WTC11 (cell line): ENCODE measurements at regions not wholly inside any gene's neighbourhood (a gene's known extent, or its start where the extent isn't known, plus 50 kb on each side); places are given as distances from the start of the nearest gene placed in this dataset.
A peak's percentile ranks its signal among the peaks of the same experiment; 100 is the strongest.

ENCODE experiments used
- ATAC-seq: fragments of 200-7000 bp; cut with Tn5 transposase; 2 replicates; pipeline ENCODE4 v1.10.0; 2021; ENCODE audit warnings: mild to moderate bottlenecking, moderate library complexity
- CTCF ChIA-PET: fragments of 300-600 bp; sonication (Branson Sonifier 250); formaldehyde crosslinking; loops from one replicate; lab custom pipeline; 2021; ENCODE audit warnings: antibody characterized with exemption; lab: Charles Lee
- POLR2A ChIA-PET: fragments of 350-600 bp; sonication (Branson Sonifier 250); formaldehyde crosslinking; loops from one replicate; lab custom pipeline; 2021; ENCODE audit warnings: antibody characterized with exemption; lab: Charles Lee
- DNase-seq: peaks from one replicate; pipeline ENCODE4 v3.0.0; 2021; ENCODE audit warnings: low spot score
- H3K27ac Mint-ChIP-seq: 2 replicates; pipeline ENCODE4 v1.8.0; 2021; ENCODE audit warnings: mixed read lengths
- H3K27me3 Mint-ChIP-seq: 2 replicates; pipeline ENCODE4 v1.8.0; 2021; ENCODE audit warnings: low read depth, mild to moderate bottlenecking, moderate library complexity, mixed read lengths
- H3K36me3 Mint-ChIP-seq: 2 replicates; pipeline ENCODE4 v1.8.0; 2021; ENCODE audit warnings: mixed read lengths
- H3K4me1 Mint-ChIP-seq: 2 replicates; pipeline ENCODE4 v1.8.0; 2022; ENCODE audit warnings: mixed read lengths
- H3K4me3 Mint-ChIP-seq: 2 replicates; pipeline ENCODE4 v1.8.0; 2021; ENCODE audit warnings: mild to moderate bottlenecking, moderate library complexity, mixed read lengths
- H3K9me3 Mint-ChIP-seq: 2 replicates; pipeline ENCODE4 v1.8.0; 2021; ENCODE audit warnings: mixed read lengths
- CREB1 ChIP-seq: sonication (generic); formaldehyde crosslinking; IDR thresholded peaks from 2 replicates; pipeline ENCODE4 v1.8.0; 2023; ENCODE audit warnings: mild to moderate bottlenecking, missing genetic modification reagents
- FOXP1 ChIP-seq: sonication (generic); formaldehyde crosslinking; IDR thresholded peaks from 2 replicates; pipeline ENCODE4 v1.8.0; 2022; ENCODE audit warnings: missing genetic modification reagents, mild to moderate bottlenecking, moderate library complexity, borderline replicate concordance
- NR3C1 ChIP-seq: sonication (generic); formaldehyde crosslinking; conservative IDR thresholded peaks from 2 replicates; pipeline ENCODE4 v1.8.1; 2023; ENCODE audit warnings: low read depth, mild to moderate bottlenecking, missing genetic modification reagents
- PRRX2 ChIP-seq: fragments of 250-450 bp; sonication (Bioruptor Pico); IDR thresholded peaks from 2 replicates; pipeline ENCODE4 v1.8.0; 2021; ENCODE audit warnings: mild to moderate bottlenecking
- SMAD4 ChIP-seq: sonication (generic); formaldehyde crosslinking; IDR thresholded peaks from 2 replicates; pipeline ENCODE4 v1.8.0; 2022; ENCODE audit warnings: mild to moderate bottlenecking, missing genetic modification reagents
- SP1 ChIP-seq: sonication (generic); formaldehyde crosslinking; conservative IDR thresholded peaks from 2 replicates; pipeline ENCODE4 v1.8.1; 2022; ENCODE audit warnings: missing genetic modification reagents
- TEAD1 ChIP-seq: sonication (generic); formaldehyde crosslinking; IDR thresholded peaks from 2 replicates; pipeline ENCODE4 v1.8.0; 2022; ENCODE audit warnings: mild to moderate bottlenecking, missing genetic modification reagents
- ZBTB21 ChIP-seq: sonication (generic); formaldehyde crosslinking; IDR thresholded peaks from 2 replicates; pipeline ENCODE4 v1.8.1; 2023; ENCODE audit warnings: mild to moderate bottlenecking, missing genetic modification reagents, borderline replicate concordance
- ZNF138 ChIP-seq: sonication (generic); formaldehyde crosslinking; conservative IDR thresholded peaks from 2 replicates; pipeline ENCODE4 v1.8.1; 2022; ENCODE audit warnings: mild to moderate bottlenecking, moderate library complexity, missing genetic modification reagents
- ZNF423 ChIP-seq: fragments of 250-450 bp; sonication (Bioruptor Pico); IDR thresholded peaks from 2 replicates; pipeline ENCODE4 v2.1.2; 2022; ENCODE audit warnings: mild to moderate bottlenecking, moderate library complexity
- TF ChIP-seq, protein P1 (sequence below): sonication (generic); formaldehyde crosslinking; IDR thresholded peaks from 2 replicates; pipeline ENCODE4 v1.8.1; 2022; ENCODE audit warnings: mild to moderate bottlenecking, missing genetic modification reagents, moderate library complexity, borderline replicate concordance
- TF ChIP-seq, protein P2 (sequence below): sonication (generic); formaldehyde crosslinking; conservative IDR thresholded peaks from 2 replicates; pipeline ENCODE4 v1.8.1; 2022; ENCODE audit warnings: mild to moderate bottlenecking, missing genetic modification reagents
- TF ChIP-seq, protein P3 (sequence below): fragments of 250-450 bp; sonication (Bioruptor Pico); IDR thresholded peaks from 2 replicates; pipeline ENCODE4 v1.9.0; 2021; ENCODE audit warnings: moderate library complexity, mild to moderate bottlenecking, inconsistent platforms, borderline replicate concordance
- TF ChIP-seq, protein P4 (sequence below): sonication (generic); formaldehyde crosslinking; IDR thresholded peaks from 2 replicates; pipeline ENCODE4 v1.8.1; 2022; ENCODE audit warnings: missing genetic modification reagents, borderline replicate concordance
- TF ChIP-seq, protein P5 (sequence below): sonication (generic); formaldehyde crosslinking; conservative IDR thresholded peaks from 2 replicates; pipeline ENCODE4 v1.8.1; 2023; ENCODE audit warnings: mild to moderate bottlenecking, low read depth, missing genetic modification reagents, moderate library complexity
- TF ChIP-seq, protein P6 (sequence below): sonication (generic); formaldehyde crosslinking; IDR thresholded peaks from 2 replicates; pipeline ENCODE4 v1.8.0; 2022; ENCODE audit warnings: mild to moderate bottlenecking, missing genetic modification reagents
- TF ChIP-seq, protein P7 (sequence below): sonication (generic); formaldehyde crosslinking; IDR thresholded peaks from 2 replicates; pipeline ENCODE4 v1.8.0; 2023; ENCODE audit warnings: missing genetic modification reagents, mild to moderate bottlenecking, borderline replicate concordance
- TF ChIP-seq, protein P8 (sequence below): sonication (generic); formaldehyde crosslinking; IDR thresholded peaks from 2 replicates; pipeline ENCODE4 v1.8.1; 2022; ENCODE audit warnings: low read depth, missing genetic modification reagents, borderline replicate concordance

DNA sequence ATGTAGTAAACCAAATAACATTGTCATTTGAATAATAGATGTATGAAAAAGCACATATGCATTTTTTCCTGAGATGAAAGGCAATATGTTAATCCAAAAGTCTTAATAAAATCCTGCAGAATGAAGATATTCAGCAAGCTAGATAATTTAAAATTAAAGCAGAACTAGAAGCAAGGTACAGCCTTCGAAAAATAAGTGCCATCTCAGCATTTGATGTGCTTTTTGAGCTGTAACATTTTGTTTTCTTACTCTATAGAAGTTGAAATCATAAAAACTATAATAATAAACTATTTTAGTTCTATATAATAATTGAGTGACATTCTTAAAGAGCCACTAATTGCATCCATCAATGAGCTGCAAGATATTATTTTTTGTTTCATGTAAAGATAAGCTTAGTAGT, 410.4 kb upstream of the TRAM1L1 start (continued):
- TF ChIP-seq, protein P1, sequence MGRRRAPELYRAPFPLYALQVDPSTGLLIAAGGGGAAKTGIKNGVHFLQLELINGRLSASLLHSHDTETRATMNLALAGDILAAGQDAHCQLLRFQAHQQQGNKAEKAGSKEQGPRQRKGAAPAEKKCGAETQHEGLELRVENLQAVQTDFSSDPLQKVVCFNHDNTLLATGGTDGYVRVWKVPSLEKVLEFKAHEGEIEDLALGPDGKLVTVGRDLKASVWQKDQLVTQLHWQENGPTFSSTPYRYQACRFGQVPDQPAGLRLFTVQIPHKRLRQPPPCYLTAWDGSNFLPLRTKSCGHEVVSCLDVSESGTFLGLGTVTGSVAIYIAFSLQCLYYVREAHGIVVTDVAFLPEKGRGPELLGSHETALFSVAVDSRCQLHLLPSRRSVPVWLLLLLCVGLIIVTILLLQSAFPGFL (CRISPR knock-in tag): no peak
- TF ChIP-seq ZNF423 (CRISPR knock-in tag) (no peak), TEAD1 (CRISPR knock-in tag) (no peak), ZBTB21 (CRISPR knock-in tag) (no peak), PRRX2 (CRISPR knock-in tag) (no peak)
- TF ChIP-seq, protein P2, sequence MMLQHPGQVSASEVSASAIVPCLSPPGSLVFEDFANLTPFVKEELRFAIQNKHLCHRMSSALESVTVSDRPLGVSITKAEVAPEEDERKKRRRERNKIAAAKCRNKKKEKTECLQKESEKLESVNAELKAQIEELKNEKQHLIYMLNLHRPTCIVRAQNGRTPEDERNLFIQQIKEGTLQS: no peak
- TF ChIP-seq, protein P3, sequence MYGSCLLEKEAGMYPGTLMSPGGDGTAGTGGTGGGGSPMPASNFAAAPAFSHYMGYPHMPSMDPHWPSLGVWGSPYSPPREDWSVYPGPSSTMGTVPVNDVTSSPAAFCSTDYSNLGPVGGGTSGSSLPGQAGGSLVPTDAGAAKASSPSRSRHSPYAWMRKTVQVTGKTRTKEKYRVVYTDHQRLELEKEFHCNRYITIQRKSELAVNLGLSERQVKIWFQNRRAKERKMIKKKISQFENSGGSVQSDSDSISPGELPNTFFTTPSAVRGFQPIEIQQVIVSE (CRISPR knock-in tag): no peak

DNA sequence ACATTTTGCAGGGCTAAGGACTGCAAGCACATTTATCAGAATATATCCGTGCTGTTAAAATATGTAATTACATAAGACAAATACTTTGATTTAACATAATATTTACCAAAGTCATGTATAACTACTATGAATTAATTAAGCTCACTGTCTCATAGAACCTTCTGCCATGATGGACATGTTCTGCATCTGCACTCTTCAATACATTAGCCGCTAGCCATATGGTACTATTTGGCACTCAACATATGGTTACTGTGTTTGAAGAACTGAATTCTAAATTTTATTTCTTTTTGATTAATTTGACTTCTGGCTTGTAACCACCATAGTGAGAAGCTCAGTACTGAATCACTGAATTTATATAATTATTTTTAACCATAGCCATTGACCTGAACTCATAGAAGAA, 427.0 kb upstream of the TRAM1L1 start:
- H3K27ac Mint-ChIP-seq: no peak overlapping the region
- H3K9me3 Mint-ChIP-seq: no peaks in the 10 kb centered on the region
- no peaks in the 10 kb centered on the region for H3K36me3 Mint-ChIP-seq
- no peak for DNase-seq
- no peaks in the 10 kb centered on the region for H3K27me3 Mint-ChIP-seq
- H3K4me3 Mint-ChIP-seq: no peak overlapping the region
- ATAC-seq: no peak
- ChIA-PET CTCF (no interaction called here), POLR2A (no interaction called here)
- TF ChIP-seq CREB1 (CRISPR knock-in tag): no peak
- no peak for TF ChIP-seq SP1 (CRISPR knock-in tag)
- TF ChIP-seq NR3C1 (CRISPR knock-in tag): no peak
- TF ChIP-seq, protein P4, sequence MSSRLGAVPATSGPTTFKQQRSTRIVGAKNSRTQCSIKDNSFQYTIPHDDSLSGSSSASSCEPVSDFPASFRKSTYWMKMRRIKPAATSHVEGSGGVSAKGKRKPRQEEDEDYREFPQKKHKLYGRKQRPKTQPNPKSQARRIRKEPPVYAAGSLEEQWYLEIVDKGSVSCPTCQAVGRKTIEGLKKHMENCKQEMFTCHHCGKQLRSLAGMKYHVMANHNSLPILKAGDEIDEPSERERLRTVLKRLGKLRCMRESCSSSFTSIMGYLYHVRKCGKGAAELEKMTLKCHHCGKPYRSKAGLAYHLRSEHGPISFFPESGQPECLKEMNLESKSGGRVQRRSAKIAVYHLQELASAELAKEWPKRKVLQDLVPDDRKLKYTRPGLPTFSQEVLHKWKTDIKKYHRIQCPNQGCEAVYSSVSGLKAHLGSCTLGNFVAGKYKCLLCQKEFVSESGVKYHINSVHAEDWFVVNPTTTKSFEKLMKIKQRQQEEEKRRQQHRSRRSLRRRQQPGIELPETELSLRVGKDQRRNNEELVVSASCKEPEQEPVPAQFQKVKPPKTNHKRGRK: no peak
- TF ChIP-seq, protein P5, sequence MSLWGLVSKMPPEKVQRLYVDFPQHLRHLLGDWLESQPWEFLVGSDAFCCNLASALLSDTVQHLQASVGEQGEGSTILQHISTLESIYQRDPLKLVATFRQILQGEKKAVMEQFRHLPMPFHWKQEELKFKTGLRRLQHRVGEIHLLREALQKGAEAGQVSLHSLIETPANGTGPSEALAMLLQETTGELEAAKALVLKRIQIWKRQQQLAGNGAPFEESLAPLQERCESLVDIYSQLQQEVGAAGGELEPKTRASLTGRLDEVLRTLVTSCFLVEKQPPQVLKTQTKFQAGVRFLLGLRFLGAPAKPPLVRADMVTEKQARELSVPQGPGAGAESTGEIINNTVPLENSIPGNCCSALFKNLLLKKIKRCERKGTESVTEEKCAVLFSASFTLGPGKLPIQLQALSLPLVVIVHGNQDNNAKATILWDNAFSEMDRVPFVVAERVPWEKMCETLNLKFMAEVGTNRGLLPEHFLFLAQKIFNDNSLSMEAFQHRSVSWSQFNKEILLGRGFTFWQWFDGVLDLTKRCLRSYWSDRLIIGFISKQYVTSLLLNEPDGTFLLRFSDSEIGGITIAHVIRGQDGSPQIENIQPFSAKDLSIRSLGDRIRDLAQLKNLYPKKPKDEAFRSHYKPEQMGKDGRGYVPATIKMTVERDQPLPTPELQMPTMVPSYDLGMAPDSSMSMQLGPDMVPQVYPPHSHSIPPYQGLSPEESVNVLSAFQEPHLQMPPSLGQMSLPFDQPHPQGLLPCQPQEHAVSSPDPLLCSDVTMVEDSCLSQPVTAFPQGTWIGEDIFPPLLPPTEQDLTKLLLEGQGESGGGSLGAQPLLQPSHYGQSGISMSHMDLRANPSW (CRISPR knock-in tag): no peak
- TF ChIP-seq, protein P6, sequence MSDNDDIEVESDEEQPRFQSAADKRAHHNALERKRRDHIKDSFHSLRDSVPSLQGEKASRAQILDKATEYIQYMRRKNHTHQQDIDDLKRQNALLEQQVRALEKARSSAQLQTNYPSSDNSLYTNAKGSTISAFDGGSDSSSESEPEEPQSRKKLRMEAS: no peak
- TF ChIP-seq ZNF138 (CRISPR knock-in tag): no peak
- TF ChIP-seq, all 79 proteins: peak for 0
- H3K4me1 Mint-ChIP-seq: peaks cover 7% of the 10 kb centered on the region

DNA sequence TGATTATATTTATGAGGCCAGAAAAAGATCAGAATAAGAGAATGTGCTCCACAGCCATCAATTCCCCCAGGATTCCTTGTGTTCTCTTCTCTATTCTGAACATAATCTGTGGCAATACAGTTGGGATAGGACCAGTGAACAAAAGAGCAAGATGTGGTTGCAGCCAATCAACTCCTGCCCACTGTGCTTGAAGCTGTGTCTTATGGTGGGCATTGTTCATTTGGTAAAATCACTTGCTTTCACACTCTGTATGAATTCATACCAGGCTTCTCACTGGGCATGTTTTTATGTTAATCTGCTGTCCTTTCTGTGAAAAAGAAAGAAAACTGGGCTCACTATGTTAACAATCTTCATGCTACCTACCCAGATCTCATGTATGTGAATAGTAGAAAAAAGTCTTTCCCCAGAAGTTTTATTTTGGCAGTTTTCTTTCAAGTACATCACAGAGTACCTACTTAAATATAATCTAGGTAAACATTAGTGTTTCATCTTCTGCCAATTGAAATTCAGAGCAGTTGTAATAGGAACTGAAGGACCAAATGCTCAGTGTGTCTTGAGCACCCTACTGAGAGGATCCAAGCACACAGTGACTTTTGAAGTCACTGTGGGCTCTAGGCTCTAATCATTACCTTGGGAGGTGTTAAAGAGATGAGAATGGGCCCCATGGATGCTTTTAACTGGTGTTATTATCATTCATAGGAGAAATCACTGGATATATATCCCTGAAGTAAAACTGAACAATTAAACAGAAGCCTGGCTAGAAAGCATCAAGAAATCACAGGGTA, 429.2 kb upstream of the TRAM1L1 start:
- Mint-ChIP-seq H3K4me1 (peaks cover 7% of the 10 kb centered on the region), H3K9me3 (peaks cover 16% of the 10 kb centered on the region), H3K36me3 (0 out of 2 replicates have a peak, but pooled peaks cover 4% of the 10 kb centered on the region), H3K27ac (no peak overlapping the region), H3K27me3 (no peaks in the 10 kb centered on the region)
- ChIA-PET POLR2A (no interaction called here), CTCF (no interaction called here)
- DNase-seq: no peak
- ATAC-seq: peak; percentile 53; the same call in 1 of the 2 replicates
- TF ChIP-seq FOXP1 (CRISPR knock-in tag) (no peak), SMAD4 (CRISPR knock-in tag) (no peak)
- TF ChIP-seq, protein P7, sequence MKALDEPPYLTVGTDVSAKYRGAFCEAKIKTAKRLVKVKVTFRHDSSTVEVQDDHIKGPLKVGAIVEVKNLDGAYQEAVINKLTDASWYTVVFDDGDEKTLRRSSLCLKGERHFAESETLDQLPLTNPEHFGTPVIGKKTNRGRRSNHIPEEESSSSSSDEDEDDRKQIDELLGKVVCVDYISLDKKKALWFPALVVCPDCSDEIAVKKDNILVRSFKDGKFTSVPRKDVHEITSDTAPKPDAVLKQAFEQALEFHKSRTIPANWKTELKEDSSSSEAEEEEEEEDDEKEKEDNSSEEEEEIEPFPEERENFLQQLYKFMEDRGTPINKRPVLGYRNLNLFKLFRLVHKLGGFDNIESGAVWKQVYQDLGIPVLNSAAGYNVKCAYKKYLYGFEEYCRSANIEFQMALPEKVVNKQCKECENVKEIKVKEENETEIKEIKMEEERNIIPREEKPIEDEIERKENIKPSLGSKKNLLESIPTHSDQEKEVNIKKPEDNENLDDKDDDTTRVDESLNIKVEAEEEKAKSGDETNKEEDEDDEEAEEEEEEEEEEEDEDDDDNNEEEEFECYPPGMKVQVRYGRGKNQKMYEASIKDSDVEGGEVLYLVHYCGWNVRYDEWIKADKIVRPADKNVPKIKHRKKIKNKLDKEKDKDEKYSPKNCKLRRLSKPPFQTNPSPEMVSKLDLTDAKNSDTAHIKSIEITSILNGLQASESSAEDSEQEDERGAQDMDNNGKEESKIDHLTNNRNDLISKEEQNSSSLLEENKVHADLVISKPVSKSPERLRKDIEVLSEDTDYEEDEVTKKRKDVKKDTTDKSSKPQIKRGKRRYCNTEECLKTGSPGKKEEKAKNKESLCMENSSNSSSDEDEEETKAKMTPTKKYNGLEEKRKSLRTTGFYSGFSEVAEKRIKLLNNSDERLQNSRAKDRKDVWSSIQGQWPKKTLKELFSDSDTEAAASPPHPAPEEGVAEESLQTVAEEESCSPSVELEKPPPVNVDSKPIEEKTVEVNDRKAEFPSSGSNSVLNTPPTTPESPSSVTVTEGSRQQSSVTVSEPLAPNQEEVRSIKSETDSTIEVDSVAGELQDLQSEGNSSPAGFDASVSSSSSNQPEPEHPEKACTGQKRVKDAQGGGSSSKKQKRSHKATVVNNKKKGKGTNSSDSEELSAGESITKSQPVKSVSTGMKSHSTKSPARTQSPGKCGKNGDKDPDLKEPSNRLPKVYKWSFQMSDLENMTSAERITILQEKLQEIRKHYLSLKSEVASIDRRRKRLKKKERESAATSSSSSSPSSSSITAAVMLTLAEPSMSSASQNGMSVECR (CRISPR knock-in tag): no peak
- TF ChIP-seq, protein P8, sequence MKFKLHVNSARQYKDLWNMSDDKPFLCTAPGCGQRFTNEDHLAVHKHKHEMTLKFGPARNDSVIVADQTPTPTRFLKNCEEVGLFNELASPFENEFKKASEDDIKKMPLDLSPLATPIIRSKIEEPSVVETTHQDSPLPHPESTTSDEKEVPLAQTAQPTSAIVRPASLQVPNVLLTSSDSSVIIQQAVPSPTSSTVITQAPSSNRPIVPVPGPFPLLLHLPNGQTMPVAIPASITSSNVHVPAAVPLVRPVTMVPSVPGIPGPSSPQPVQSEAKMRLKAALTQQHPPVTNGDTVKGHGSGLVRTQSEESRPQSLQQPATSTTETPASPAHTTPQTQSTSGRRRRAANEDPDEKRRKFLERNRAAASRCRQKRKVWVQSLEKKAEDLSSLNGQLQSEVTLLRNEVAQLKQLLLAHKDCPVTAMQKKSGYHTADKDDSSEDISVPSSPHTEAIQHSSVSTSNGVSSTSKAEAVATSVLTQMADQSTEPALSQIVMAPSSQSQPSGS: no peak
- TF ChIP-seq, all 79 proteins: peak for 0
- H3K4me3 Mint-ChIP-seq: no peak overlapping the region
